ENCODE measurements at regions not wholly inside any gene's neighbourhood (a gene's known extent, or its start where the extent isn't known, plus 50 kb on each side); places are given as distances from the start of the nearest gene placed in this dataset.

DNA sequence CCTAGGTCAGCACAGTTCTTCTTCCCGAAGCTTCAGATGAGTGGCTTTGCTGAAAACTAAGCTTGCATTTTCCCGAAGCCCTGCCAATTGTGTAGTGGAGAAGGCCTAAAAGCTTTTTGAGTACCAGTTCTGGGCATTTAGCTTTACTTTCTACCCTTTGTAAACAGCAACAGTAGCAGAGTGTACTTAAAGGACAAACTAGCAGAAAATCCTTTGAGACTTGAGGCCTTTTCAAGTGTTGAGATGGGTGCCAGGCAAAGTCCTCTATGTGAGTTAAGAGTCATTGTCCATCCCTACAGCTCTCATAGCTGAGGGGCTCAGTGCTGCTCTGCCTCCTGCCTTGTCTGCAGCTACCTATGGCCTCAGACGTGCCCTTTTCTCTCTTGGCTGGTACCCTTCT is 368.2 kb downstream of the CCSER2 start:
- Histone ChIP-seq H3K27ac (no peak overlapping the region), H3K4me1 (ENCODE audit: insufficient read depth) (no peaks in the 10 kb centered on the region), H2AFZ (no peak overlapping the region), H3K4me2 (no peak overlapping the region), H3K27me3 (no peaks in the 10 kb centered on the region), H3K4me3 (no peak overlapping the region), H3K36me3 (replicated peaks; ENCODE audit: insufficient read depth, low read depth) (no peaks in the 10 kb centered on the region), H3K79me2 (no peaks in the 10 kb centered on the region), H3K9me3 (ENCODE audit: low read depth) (no peaks in the 10 kb centered on the region), H4K20me1 (ENCODE audit: insufficient read depth, poor library complexity, severe bottlenecking) (no peaks in the 10 kb centered on the region), H3K9me2 (replicated peaks; ENCODE audit: insufficient read depth) (no peaks in the 10 kb centered on the region)
- 94% methylated on average over 3 of the region's 3 CpGs for WGBS (ENCODE audit: low lambda C conversion rate, missing lambda C conversion rate)
- TF ChIP-seq, protein P1, sequence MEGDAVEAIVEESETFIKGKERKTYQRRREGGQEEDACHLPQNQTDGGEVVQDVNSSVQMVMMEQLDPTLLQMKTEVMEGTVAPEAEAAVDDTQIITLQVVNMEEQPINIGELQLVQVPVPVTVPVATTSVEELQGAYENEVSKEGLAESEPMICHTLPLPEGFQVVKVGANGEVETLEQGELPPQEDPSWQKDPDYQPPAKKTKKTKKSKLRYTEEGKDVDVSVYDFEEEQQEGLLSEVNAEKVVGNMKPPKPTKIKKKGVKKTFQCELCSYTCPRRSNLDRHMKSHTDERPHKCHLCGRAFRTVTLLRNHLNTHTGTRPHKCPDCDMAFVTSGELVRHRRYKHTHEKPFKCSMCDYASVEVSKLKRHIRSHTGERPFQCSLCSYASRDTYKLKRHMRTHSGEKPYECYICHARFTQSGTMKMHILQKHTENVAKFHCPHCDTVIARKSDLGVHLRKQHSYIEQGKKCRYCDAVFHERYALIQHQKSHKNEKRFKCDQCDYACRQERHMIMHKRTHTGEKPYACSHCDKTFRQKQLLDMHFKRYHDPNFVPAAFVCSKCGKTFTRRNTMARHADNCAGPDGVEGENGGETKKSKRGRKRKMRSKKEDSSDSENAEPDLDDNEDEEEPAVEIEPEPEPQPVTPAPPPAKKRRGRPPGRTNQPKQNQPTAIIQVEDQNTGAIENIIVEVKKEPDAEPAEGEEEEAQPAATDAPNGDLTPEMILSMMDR (IDR thresholded peaks at IDR 0.05; ENCODE audit: poor library complexity): no peak
- no peak for TF ChIP-seq EZH2phosphoT487 (IDR thresholded peaks at IDR 0.05; ENCODE audit: low read depth, severe bottlenecking, unreplicated experiment)
- no peak for TF ChIP-seq EZH2 (IDR thresholded peaks at IDR 0.05; ENCODE audit: borderline replicate concordance)
- no peak for DNase-seq (ENCODE audit: low spot score)

DNA sequence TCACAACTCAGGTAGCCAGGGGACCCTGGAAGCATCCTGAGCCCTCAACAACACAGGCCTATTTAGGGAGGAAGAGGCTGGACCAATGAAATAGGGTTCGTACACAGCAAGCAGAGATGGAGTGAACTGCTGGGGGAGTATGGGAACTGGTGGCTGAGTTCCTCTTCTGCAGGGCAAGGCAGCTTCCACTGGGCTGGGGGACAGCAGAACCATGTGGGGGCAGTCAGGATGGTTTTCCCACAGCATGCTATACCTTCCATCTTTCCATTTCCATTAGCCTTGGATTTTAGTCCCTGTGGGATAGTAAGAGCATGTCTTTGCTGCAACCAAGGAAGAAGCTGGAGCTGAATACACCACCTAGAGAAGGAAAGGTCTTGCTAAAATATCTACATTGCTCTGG is 370.6 kb downstream of the CCSER2 start:
- Histone ChIP-seq H3K9me3 (ENCODE audit: low read depth) (no peaks in the 10 kb centered on the region), H3K36me3 (replicated peaks; ENCODE audit: insufficient read depth, low read depth) (no peaks in the 10 kb centered on the region), H3K27ac (no peak overlapping the region), H3K79me2 (no peaks in the 10 kb centered on the region), H3K4me3 (no peak overlapping the region), H4K20me1 (ENCODE audit: insufficient read depth, poor library complexity, severe bottlenecking) (no peaks in the 10 kb centered on the region), H2AFZ (no peak overlapping the region), H3K4me1 (ENCODE audit: insufficient read depth) (no peaks in the 10 kb centered on the region), H3K9me2 (replicated peaks; ENCODE audit: insufficient read depth) (no peaks in the 10 kb centered on the region), H3K27me3 (no peaks in the 10 kb centered on the region), H3K4me2 (no peak overlapping the region)
- no peak for DNase-seq (ENCODE audit: low spot score)
- TF ChIP-seq EZH2phosphoT487 (IDR thresholded peaks at IDR 0.05; ENCODE audit: low read depth, severe bottlenecking, unreplicated experiment) (no peak), EZH2 (IDR thresholded peaks at IDR 0.05; ENCODE audit: borderline replicate concordance) (no peak)
- TF ChIP-seq, protein P1 (IDR thresholded peaks at IDR 0.05; ENCODE audit: poor library complexity): no peak
- 82% methylated on average over 1 of the region's 1 CpG for WGBS (ENCODE audit: low lambda C conversion rate, missing lambda C conversion rate)

DNA sequence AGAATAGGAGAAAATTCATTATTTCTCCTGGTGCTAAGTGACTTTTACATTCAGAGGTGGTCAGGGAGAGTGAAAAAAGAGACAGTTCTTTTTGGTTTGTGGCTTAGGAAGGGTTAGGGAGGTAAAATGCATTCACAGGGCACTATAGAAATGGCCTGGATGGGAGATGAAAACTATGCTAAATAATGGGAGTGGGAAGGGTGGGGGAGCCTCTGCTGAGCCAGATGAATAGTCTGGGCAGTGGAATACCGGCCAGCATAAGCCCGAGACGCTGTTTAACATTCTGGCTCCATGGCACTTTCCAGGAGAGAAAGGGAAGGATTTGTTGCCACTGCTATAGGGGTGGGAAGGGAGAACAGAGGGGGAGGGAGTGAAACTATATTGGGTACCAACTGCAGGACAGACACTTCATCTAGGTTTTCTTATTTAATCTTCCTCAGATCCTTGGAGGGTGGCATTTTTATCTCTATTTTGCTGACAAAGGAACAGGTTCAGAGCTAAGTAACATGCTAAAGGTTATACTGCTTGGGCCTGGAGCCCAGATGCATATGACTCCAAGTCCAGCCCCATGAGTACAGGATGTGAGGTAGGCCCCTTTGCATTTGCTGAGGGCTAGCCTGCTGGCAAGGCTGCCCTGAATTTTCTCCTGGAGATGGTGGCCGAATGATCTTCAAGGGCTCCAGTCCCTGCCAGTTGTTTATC is 372.4 kb downstream of the CCSER2 start:
- 77% methylated on average over 4 of the region's 4 CpGs for WGBS (ENCODE audit: low lambda C conversion rate, missing lambda C conversion rate)
- Histone ChIP-seq H3K27ac (no peak overlapping the region), H2AFZ (no peak overlapping the region)

DNA sequence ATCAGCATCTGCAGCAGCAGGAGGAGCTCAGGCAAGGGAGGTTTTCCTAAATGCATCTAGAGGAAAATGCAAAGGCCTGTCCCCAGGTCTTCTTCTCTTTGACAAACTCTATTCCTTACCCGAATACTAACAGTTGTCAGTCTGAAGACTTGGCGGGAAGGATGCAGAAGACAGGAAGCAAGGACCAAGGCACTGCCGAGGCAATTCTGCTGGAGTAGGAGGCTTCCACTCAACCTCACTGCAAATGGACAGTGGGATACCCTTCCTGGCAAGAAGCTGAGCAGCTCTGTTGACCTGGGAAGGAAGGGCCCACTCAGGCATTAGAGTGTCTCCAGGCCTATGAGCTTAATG is 373.0 kb downstream of the CCSER2 start:
- Histone ChIP-seq H3K79me2 (no peaks in the 10 kb centered on the region), H3K4me1 (ENCODE audit: insufficient read depth) (no peaks in the 10 kb centered on the region), H3K36me3 (replicated peaks; ENCODE audit: insufficient read depth, low read depth) (no peaks in the 10 kb centered on the region), H3K9me3 (ENCODE audit: low read depth) (no peaks in the 10 kb centered on the region), H3K27me3 (no peaks in the 10 kb centered on the region), H3K27ac (no peak overlapping the region), H4K20me1 (ENCODE audit: insufficient read depth, poor library complexity, severe bottlenecking) (no peaks in the 10 kb centered on the region), H3K4me3 (no peak overlapping the region), H3K4me2 (no peak overlapping the region), H3K9me2 (replicated peaks; ENCODE audit: insufficient read depth) (no peaks in the 10 kb centered on the region), H2AFZ (no peak overlapping the region)
- TF ChIP-seq EZH2phosphoT487 (IDR thresholded peaks at IDR 0.05; ENCODE audit: low read depth, severe bottlenecking, unreplicated experiment) (no peak), EZH2 (IDR thresholded peaks at IDR 0.05; ENCODE audit: borderline replicate concordance) (no peak)
- TF ChIP-seq, protein P1 (IDR thresholded peaks at IDR 0.05; ENCODE audit: poor library complexity): no peak
- no peak for DNase-seq (ENCODE audit: low spot score)
- WGBS (ENCODE audit: low lambda C conversion rate, missing lambda C conversion rate): 93% methylated on average over 3 of the region's 3 CpGs

More for the DNA sequence above, 372.4 kb downstream of the CCSER2 start:
- H4K20me1 ChIP-seq (ENCODE audit: insufficient read depth, poor library complexity, severe bottlenecking): no peaks in the 10 kb centered on the region
- no peaks in the 10 kb centered on the region for H3K79me2 ChIP-seq
- no peak overlapping the region for H3K4me2 ChIP-seq
- no peak overlapping the region for H3K4me3 ChIP-seq
- H3K27me3 ChIP-seq: no peaks in the 10 kb centered on the region
- no peaks in the 10 kb centered on the region for H3K4me1 ChIP-seq (ENCODE audit: insufficient read depth)
- H3K36me3 ChIP-seq (replicated peaks; ENCODE audit: insufficient read depth, low read depth): no peaks in the 10 kb centered on the region
- H3K9me2 ChIP-seq (replicated peaks; ENCODE audit: insufficient read depth): no peaks in the 10 kb centered on the region
- no peaks in the 10 kb centered on the region for H3K9me3 ChIP-seq (ENCODE audit: low read depth)
- TF ChIP-seq EZH2 (IDR thresholded peaks at IDR 0.05; ENCODE audit: borderline replicate concordance): no peak
- DNase-seq (ENCODE audit: low spot score): no peak
